ENCODE measurements at regions not wholly inside any gene's neighbourhood (a gene's known extent, or its start where the extent isn't known, plus 50 kb on each side); places are given as distances from the start of the nearest gene placed in this dataset.

GRCh38 chr7:16934722-16935340 is 53.0 kb upstream of the AGR3 start (continued):
- TF ChIP-seq IRX3 (CRISPR knock-in tag; IDR thresholded peaks at IDR 0.05; ENCODE audit: borderline replicate concordance, low read depth), result no peak
- no peak for TF ChIP-seq ZNF781 (CRISPR knock-in tag; IDR thresholded peaks at IDR 0.05; ENCODE audit: borderline replicate concordance, not compliant biosample characterization)

DNA sequence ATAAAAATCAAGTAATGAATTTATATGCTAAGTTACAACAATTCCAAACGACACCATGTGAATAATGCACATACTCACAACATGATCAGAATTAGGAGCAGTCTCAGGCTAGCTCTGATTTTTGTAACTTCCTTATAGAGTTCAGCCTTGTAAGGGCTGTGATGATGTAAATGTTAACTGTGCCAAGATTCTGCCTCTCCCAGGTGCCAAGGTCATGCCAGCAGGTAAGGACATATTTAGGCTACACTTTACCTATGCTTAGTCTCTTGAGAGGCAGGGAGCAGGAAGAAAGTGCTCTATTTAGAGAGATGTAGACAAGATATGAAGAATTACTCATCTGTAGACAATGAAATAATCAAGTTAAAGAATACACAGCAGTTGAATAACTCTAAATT is 53.6 kb upstream of the AGR3 start:
- H3K9me3 ChIP-seq (ENCODE audit: low read length), result no peaks in the 10 kb centered on the region
- H3K4me2 ChIP-seq (ENCODE audit: low read depth, low read length), result no peak overlapping the region
- ATAC-seq, result no peak
- 27% methylated on average over 1 of the region's 1 CpG for WGBS (ENCODE audit: low lambda C conversion rate)
- POLR2A ChIA-PET, result no interaction called here
- no peaks in the 10 kb centered on the region for H3K4me1 ChIP-seq (ENCODE audit: insufficient read depth, low read length)
- in situ Hi-C loops (cut with HindIII; ENCODE audit: extremely low pct_ligation_motif_present, low pct_unique_long_range_greater_than_20kb), result loop anchor here (25.0 kb wide), 1 partner anchor 602 kb away; no protein-coding TSS in a partner anchor
- no peaks in the 10 kb centered on the region for H4K20me1 ChIP-seq (ENCODE audit: insufficient read depth, low read length)
- no TSS peak for BruUV-seq (replicated peaks)
- H3K27me3 ChIP-seq (ENCODE audit: control insufficient read depth in 1 of 2, insufficient read depth in 2 of 2, low read length in 2 of 2), result no peaks in the 10 kb centered on the region; a peak in 1 of 5 replicates
- no peak for FAIRE-seq
- H3K4me3 ChIP-seq (replicated peaks in 1 of 3; ENCODE audit: insufficient read depth in 1 of 3, low read depth in 2 of 3, low read length in 3 of 3), result no peak overlapping the region
- no peaks in the 10 kb centered on the region for H3K79me2 ChIP-seq (ENCODE audit: insufficient read depth, low read length)
- CTCF ChIA-PET (ENCODE audit: low intra/inter-chr PET ratio, low total read pairs), result no interaction called here
- DNase-seq (ENCODE audit: low spot score), result no peak
- no peaks in the 10 kb centered on the region for H3K36me3 ChIP-seq (replicated peaks in 1 of 2; ENCODE audit: control insufficient read depth in 1 of 2, insufficient read depth in 2 of 2, low read length in 2 of 2)
- intact Hi-C loops (cut with micrococcal nuclease; ENCODE audit: unreplicated experiment), result no loop called here
- no peak overlapping the region for H3K27ac ChIP-seq (ENCODE audit: extremely low read length, insufficient read depth, low read length)
- H2AFZ ChIP-seq (ENCODE audit: low read length), result no peak overlapping the region
- no peak overlapping the region for H3K9ac ChIP-seq (ENCODE audit: insufficient read depth, low read depth, low read length)
- no peak for TF ChIP-seq ZNF567 (CRISPR knock-in tag; IDR thresholded peaks at IDR 0.05; ENCODE audit: borderline replicate concordance)
- no peak for TF ChIP-seq ZSCAN30 (CRISPR knock-in tag; IDR thresholded peaks at IDR 0.05)
- TF ChIP-seq AKAP8 (CRISPR knock-in tag; IDR thresholded peaks at IDR 0.05), result no peak
- TF ChIP-seq SIX1 (CRISPR knock-in tag; IDR thresholded peaks at IDR 0.05; ENCODE audit: borderline replicate concordance), result no peak
- TF ChIP-seq CHCHD3 (CRISPR knock-in tag; IDR thresholded peaks at IDR 0.05), result no peak
- no peak for TF ChIP-seq HNF1B (CRISPR knock-in tag; IDR thresholded peaks at IDR 0.05)
- no peak for TF ChIP-seq CENPX (CRISPR knock-in tag; IDR thresholded peaks at IDR 0.05)
- TF ChIP-seq ZNF33B (CRISPR knock-in tag; IDR thresholded peaks at IDR 0.05), result no peak
- TF ChIP-seq BHLHE40 (IDR thresholded peaks at IDR 0.05; ENCODE audit: low read length), result no peak
- no peak for TF ChIP-seq ZNF687 (CRISPR knock-in tag; IDR thresholded peaks at IDR 0.05)
- TF ChIP-seq MATR3 (CRISPR knock-in tag; IDR thresholded peaks at IDR 0.05), result no peak
- TF ChIP-seq FOXC1 (CRISPR knock-in tag; IDR thresholded peaks at IDR 0.05; ENCODE audit: borderline replicate concordance), result no peak
- TF ChIP-seq ZNF512 (CRISPR knock-in tag; IDR thresholded peaks at IDR 0.05), result no peak

All from HepG2 (cell line).